ENCODE measurements at regions not wholly inside any gene's neighbourhood (a gene's known extent, or its start where the extent isn't known, plus 50 kb on each side); places are given as distances from the start of the nearest gene placed in this dataset.

DNA sequence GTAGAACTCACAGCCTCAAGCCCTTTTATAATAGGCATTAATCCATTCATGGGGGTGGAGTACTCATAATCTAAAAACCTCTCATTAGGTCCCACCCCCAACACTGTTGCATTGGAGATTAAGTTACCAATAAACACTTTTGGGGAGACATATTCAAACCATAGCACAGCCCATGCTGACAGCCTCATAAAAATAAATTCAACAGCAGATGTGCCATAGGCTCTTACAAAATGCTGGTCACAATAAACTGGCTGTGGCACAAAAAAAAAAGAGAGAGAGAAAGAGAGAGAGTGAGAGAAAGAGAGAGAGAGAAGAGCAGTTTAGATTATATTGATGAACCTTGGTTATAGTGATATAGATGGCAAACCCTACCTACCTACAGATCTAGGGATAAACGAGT lies 1000.9 kb downstream of the TUSC7 start:
- no peaks in the 10 kb centered on the region for H3K4me1 ChIP-seq (ENCODE audit: control insufficient read depth, low read depth, low read length)
- H3K23ac ChIP-seq (ENCODE audit: low read length) = no peak overlapping the region
- DNase-seq = no peak
- H3K27ac ChIP-seq (ENCODE audit: low read depth, low read length) = no peak overlapping the region
- H2BK15ac ChIP-seq (replicated peaks; ENCODE audit: low read depth) = no peak overlapping the region
- H2BK5ac ChIP-seq (ENCODE audit: low read length) = no peak overlapping the region
- H3K27me3 ChIP-seq (ENCODE audit: insufficient read depth, low read length, poor library complexity) = no peaks in the 10 kb centered on the region
- no peak overlapping the region for H4K5ac ChIP-seq (ENCODE audit: low read length)
- no peak overlapping the region for H3K4ac ChIP-seq (ENCODE audit: low read depth, low read length)
- H3K36me3 ChIP-seq (ENCODE audit: control insufficient read depth, insufficient read depth, low read length) = no peaks in the 10 kb centered on the region
- no peak overlapping the region for H3K56ac ChIP-seq (ENCODE audit: low read length)
- H3K18ac ChIP-seq (ENCODE audit: low read length) = no peak overlapping the region
- no peak overlapping the region for H2AK5ac ChIP-seq (ENCODE audit: low read length)
- no peak overlapping the region for H3K4me2 ChIP-seq (ENCODE audit: low read length)
- no peak overlapping the region for H4K8ac ChIP-seq (ENCODE audit: low read depth, low read length)
- whole genome bisulfite sequencing (ENCODE audit: extremely low coverage, insufficient coverage, low lambda C conversion rate) = no CpG with 5 or more reads among the region's 1 CpG
- H2BK120ac ChIP-seq (ENCODE audit: low read depth, low read length) = no peak overlapping the region
- no peaks in the 10 kb centered on the region for H3K79me2 ChIP-seq (ENCODE audit: control insufficient read depth, insufficient read depth, low read length)
- H3K4me3 ChIP-seq (ENCODE audit: low read length) = no peak overlapping the region
- no peak overlapping the region for H3K9ac ChIP-seq (ENCODE audit: low read length)
- H3K79me1 ChIP-seq (ENCODE audit: low read length) = no peaks in the 10 kb centered on the region

DNA sequence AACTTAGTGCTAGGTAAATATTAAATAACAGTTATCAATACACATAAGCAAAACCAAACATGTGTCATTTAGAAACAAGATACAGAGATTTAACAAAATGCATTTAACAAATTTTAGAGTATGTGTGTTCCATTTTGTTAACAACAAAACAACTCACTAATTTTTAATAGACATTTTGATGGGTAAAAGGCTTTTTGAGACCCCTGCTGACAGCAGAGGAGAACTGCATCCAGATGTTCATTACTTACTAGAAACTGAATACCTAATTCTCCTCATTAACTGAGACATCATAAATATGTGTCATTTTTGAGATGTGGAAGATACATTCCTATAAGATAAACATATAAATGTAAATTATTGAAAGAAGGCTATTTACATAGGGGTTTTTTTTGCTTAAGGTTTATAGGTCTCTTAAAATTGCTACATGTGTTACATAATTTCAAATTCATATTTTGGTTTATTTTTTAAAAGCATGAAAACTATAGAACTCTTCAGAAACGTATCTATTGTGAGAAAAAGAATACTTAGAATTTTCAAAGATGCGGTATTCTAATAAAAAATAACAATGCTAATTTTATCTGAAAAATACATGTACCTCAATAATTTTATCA lies 1009.8 kb downstream of the TUSC7 start:
- no peak overlapping the region for H3K23ac ChIP-seq (ENCODE audit: low read length)
- H3K36me3 ChIP-seq (ENCODE audit: control insufficient read depth, insufficient read depth, low read length) = no peaks in the 10 kb centered on the region
- H3K9ac ChIP-seq (ENCODE audit: low read length) = no peak overlapping the region
- no peak overlapping the region for H2BK120ac ChIP-seq (ENCODE audit: low read depth, low read length)
- no peak overlapping the region for H3K4me3 ChIP-seq (ENCODE audit: low read length)
- WGBS (ENCODE audit: extremely low coverage, insufficient coverage, low lambda C conversion rate) = no CpG with 5 or more reads among the region's 2 CpGs
- H3K56ac ChIP-seq (ENCODE audit: low read length) = no peak overlapping the region
- no peak overlapping the region for H4K5ac ChIP-seq (ENCODE audit: low read length)
- no peak overlapping the region for H3K18ac ChIP-seq (ENCODE audit: low read length)
- no peak overlapping the region for H3K4me2 ChIP-seq (ENCODE audit: low read length)
- H3K79me2 ChIP-seq (ENCODE audit: control insufficient read depth, insufficient read depth, low read length) = no peaks in the 10 kb centered on the region
- no peaks in the 10 kb centered on the region for H3K4me1 ChIP-seq (ENCODE audit: control insufficient read depth, low read depth, low read length)
- no peak overlapping the region for H3K4ac ChIP-seq (ENCODE audit: low read depth, low read length)
- no peaks in the 10 kb centered on the region for H3K27me3 ChIP-seq (ENCODE audit: insufficient read depth, low read length, poor library complexity)
- H3K79me1 ChIP-seq (ENCODE audit: low read length) = no peaks in the 10 kb centered on the region
- H2BK15ac ChIP-seq (replicated peaks; ENCODE audit: low read depth) = no peak overlapping the region
- no peak overlapping the region for H2BK5ac ChIP-seq (ENCODE audit: low read length)
- peak; percentile 13 for DNase-seq
- no peak overlapping the region for H2AK5ac ChIP-seq (ENCODE audit: low read length)
- no peak overlapping the region for H4K8ac ChIP-seq (ENCODE audit: low read depth, low read length)
- no peak overlapping the region for H3K27ac ChIP-seq (ENCODE audit: low read depth, low read length)

DNA sequence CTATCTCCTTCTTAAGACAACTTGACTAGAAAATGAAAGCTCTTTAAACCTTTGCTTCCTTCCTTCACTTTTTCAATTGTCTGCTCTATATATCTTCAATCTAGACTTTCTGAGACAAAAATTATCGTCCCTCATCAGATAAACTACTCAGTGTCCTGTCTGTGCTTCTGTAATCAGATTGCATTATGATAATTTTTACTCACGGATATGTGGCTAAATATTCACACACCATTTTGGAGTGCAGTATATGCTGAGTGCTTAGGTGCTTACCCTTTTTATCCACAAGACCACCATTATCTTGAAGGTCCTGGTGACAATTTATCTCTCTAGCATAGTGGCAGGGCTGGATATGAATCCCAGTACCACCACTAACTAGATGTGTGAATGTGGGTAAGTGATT lies 1012.3 kb downstream of the TUSC7 start:
- no peak overlapping the region for H2BK15ac ChIP-seq (replicated peaks; ENCODE audit: low read depth)
- no peaks in the 10 kb centered on the region for H3K27me3 ChIP-seq (ENCODE audit: insufficient read depth, low read length, poor library complexity)
- no peak overlapping the region for H3K23ac ChIP-seq (ENCODE audit: low read length)
- WGBS (ENCODE audit: extremely low coverage, insufficient coverage, low lambda C conversion rate) = no CpG with 5 or more reads among the region's 2 CpGs
- no peak overlapping the region for H3K27ac ChIP-seq (ENCODE audit: low read depth, low read length)
- H3K4me3 ChIP-seq (ENCODE audit: low read length) = no peak overlapping the region
- H3K18ac ChIP-seq (ENCODE audit: low read length) = no peak overlapping the region
- no peaks in the 10 kb centered on the region for H3K79me1 ChIP-seq (ENCODE audit: low read length)
- H3K4me2 ChIP-seq (ENCODE audit: low read length) = no peak overlapping the region
- no peak overlapping the region for H2BK120ac ChIP-seq (ENCODE audit: low read depth, low read length)
- no peak overlapping the region for H3K56ac ChIP-seq (ENCODE audit: low read length)
- no peak overlapping the region for H2BK5ac ChIP-seq (ENCODE audit: low read length)
- H2AK5ac ChIP-seq (ENCODE audit: low read length) = no peak overlapping the region
- no peaks in the 10 kb centered on the region for H3K36me3 ChIP-seq (ENCODE audit: control insufficient read depth, insufficient read depth, low read length)
- no peak for DNase-seq
- no peak overlapping the region for H4K5ac ChIP-seq (ENCODE audit: low read length)
- no peaks in the 10 kb centered on the region for H3K4me1 ChIP-seq (ENCODE audit: control insufficient read depth, low read depth, low read length)
- H3K79me2 ChIP-seq (ENCODE audit: control insufficient read depth, insufficient read depth, low read length) = no peaks in the 10 kb centered on the region
- no peak overlapping the region for H4K8ac ChIP-seq (ENCODE audit: low read depth, low read length)
- H3K9ac ChIP-seq (ENCODE audit: low read length) = no peak overlapping the region
- H3K4ac ChIP-seq (ENCODE audit: low read depth, low read length) = no peak overlapping the region

DNA sequence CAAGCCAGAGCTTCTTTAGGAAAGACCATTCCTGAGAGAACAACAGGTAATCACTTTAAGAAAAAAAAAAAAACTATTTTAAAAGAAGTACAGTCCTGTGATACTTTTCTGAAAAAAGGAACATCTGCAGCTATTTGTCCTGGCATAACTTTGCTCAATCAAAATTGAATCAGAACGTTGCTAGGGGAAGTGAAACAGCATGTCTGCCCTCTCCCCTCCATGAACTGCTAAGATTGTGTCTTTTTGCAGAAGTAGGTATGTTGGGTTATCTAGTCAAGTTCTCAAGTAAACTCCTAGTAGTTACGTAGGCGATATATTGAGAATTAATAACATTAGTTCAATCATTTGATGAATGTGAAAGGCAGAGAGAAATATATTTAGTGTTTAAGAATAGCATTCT lies 1013.3 kb downstream of the TUSC7 start:
- no peak overlapping the region for H2AK5ac ChIP-seq (ENCODE audit: low read length)
- H2BK5ac ChIP-seq (ENCODE audit: low read length) = no peak overlapping the region
- no peak overlapping the region for H3K4ac ChIP-seq (ENCODE audit: low read depth, low read length)
- no peak overlapping the region for H3K18ac ChIP-seq (ENCODE audit: low read length)
- no peak overlapping the region for H3K4me2 ChIP-seq (ENCODE audit: low read length)
- H3K4me3 ChIP-seq (ENCODE audit: low read length) = no peak overlapping the region
- no peak overlapping the region for H4K5ac ChIP-seq (ENCODE audit: low read length)
- H4K8ac ChIP-seq (ENCODE audit: low read depth, low read length) = no peak overlapping the region
- H3K27me3 ChIP-seq (ENCODE audit: insufficient read depth, low read length, poor library complexity) = no peaks in the 10 kb centered on the region
- H3K36me3 ChIP-seq (ENCODE audit: control insufficient read depth, insufficient read depth, low read length) = no peaks in the 10 kb centered on the region
- H3K56ac ChIP-seq (ENCODE audit: low read length) = no peak overlapping the region
- DNase-seq = no peak
- no peak overlapping the region for H2BK15ac ChIP-seq (replicated peaks; ENCODE audit: low read depth)
- H3K79me2 ChIP-seq (ENCODE audit: control insufficient read depth, insufficient read depth, low read length) = no peaks in the 10 kb centered on the region
- H3K79me1 ChIP-seq (ENCODE audit: low read length) = no peaks in the 10 kb centered on the region
- H2BK120ac ChIP-seq (ENCODE audit: low read depth, low read length) = no peak overlapping the region
- H3K9ac ChIP-seq (ENCODE audit: low read length) = no peak overlapping the region
- no peak overlapping the region for H3K23ac ChIP-seq (ENCODE audit: low read length)
- no peaks in the 10 kb centered on the region for H3K4me1 ChIP-seq (ENCODE audit: control insufficient read depth, low read depth, low read length)
- no CpG with 5 or more reads among the region's 3 CpGs for WGBS (ENCODE audit: extremely low coverage, insufficient coverage, low lambda C conversion rate)
- H3K27ac ChIP-seq (ENCODE audit: low read depth, low read length) = no peak overlapping the region

DNA sequence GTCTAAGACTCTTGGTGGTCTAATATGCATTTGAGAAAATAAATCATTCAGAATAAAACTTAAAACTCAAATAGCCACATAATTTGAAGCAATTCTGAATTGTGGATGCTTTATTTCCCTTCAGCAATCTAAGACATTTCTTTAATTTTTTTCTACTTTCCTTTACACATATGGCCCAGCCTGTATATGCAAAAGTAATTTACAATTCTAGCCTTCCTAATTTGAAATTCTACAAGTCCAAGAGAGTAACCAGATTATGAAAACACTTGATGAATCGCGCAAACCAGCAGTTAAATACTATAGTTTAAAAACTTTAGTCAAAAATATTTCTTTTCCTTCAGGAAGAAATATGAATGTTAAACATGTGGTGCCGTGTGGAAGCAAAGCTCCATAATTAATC lies 1014.2 kb downstream of the TUSC7 start:
- Histone ChIP-seq H4K8ac (ENCODE audit: low read depth, low read length) (no peak overlapping the region), H3K23ac (ENCODE audit: low read length) (no peak overlapping the region), H4K5ac (ENCODE audit: low read length) (no peak overlapping the region), H2BK5ac (ENCODE audit: low read length) (no peak overlapping the region), H3K27ac (ENCODE audit: low read depth, low read length) (no peak overlapping the region), H3K79me2 (ENCODE audit: control insufficient read depth, insufficient read depth, low read length) (no peaks in the 10 kb centered on the region), H3K4ac (ENCODE audit: low read depth, low read length) (no peak overlapping the region), H3K18ac (ENCODE audit: low read length) (no peak overlapping the region), H3K36me3 (ENCODE audit: control insufficient read depth, insufficient read depth, low read length) (no peaks in the 10 kb centered on the region), H3K4me1 (ENCODE audit: control insufficient read depth, low read depth, low read length) (no peaks in the 10 kb centered on the region), H3K27me3 (ENCODE audit: insufficient read depth, low read length, poor library complexity) (no peaks in the 10 kb centered on the region), H3K79me1 (ENCODE audit: low read length) (no peaks in the 10 kb centered on the region), H2BK120ac (ENCODE audit: low read depth, low read length) (no peak overlapping the region), H3K4me3 (ENCODE audit: low read length) (no peak overlapping the region), H2AK5ac (ENCODE audit: low read length) (no peak overlapping the region), H3K9ac (ENCODE audit: low read length) (no peak overlapping the region), H3K56ac (ENCODE audit: low read length) (no peak overlapping the region), H2BK15ac (replicated peaks; ENCODE audit: low read depth) (no peak overlapping the region), H3K4me2 (ENCODE audit: low read length) (no peak overlapping the region)
- WGBS (ENCODE audit: extremely low coverage, insufficient coverage, low lambda C conversion rate) = no CpG with 5 or more reads among the region's 3 CpGs
- DNase-seq = no peak

DNA sequence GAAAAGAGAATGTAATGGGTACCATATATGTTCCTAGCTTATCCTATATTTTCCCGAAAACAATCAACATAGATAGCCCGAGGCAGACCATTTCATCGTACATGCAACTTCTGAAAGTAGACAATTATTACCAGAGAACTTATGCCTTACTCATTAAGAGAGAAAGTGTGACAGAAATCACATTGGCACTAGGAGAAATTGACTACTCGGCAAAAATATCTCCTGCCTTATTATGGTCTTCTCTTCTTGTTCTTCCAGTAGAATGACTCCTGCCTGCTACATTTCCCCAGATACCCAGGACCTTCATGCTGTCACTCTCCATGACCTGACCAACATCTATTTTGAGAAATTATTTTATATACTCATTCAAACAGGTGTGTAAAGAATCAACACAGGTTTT lies 1015.7 kb downstream of the TUSC7 start:
- Histone ChIP-seq H3K4me2 (ENCODE audit: low read length) (no peak overlapping the region), H3K23ac (ENCODE audit: low read length) (no peak overlapping the region), H3K79me2 (ENCODE audit: control insufficient read depth, insufficient read depth, low read length) (no peaks in the 10 kb centered on the region), H3K4me3 (ENCODE audit: low read length) (no peak overlapping the region), H2BK120ac (ENCODE audit: low read depth, low read length) (no peak overlapping the region), H3K18ac (ENCODE audit: low read length) (no peak overlapping the region), H2BK5ac (ENCODE audit: low read length) (no peak overlapping the region), H3K4me1 (ENCODE audit: control insufficient read depth, low read depth, low read length) (no peaks in the 10 kb centered on the region), H2BK15ac (replicated peaks; ENCODE audit: low read depth) (no peak overlapping the region), H3K9ac (ENCODE audit: low read length) (no peak overlapping the region), H3K27me3 (ENCODE audit: insufficient read depth, low read length, poor library complexity) (no peaks in the 10 kb centered on the region), H3K36me3 (ENCODE audit: control insufficient read depth, insufficient read depth, low read length) (no peaks in the 10 kb centered on the region), H4K5ac (ENCODE audit: low read length) (no peak overlapping the region), H3K4ac (ENCODE audit: low read depth, low read length) (no peak overlapping the region), H2AK5ac (ENCODE audit: low read length) (no peak overlapping the region), H3K56ac (ENCODE audit: low read length) (no peak overlapping the region), H4K8ac (ENCODE audit: low read depth, low read length) (no peak overlapping the region), H3K27ac (ENCODE audit: low read depth, low read length) (no peak overlapping the region), H3K79me1 (ENCODE audit: low read length) (no peaks in the 10 kb centered on the region)
- DNase-seq = no peak
- no CpG with 5 or more reads among the region's 4 CpGs for WGBS (ENCODE audit: extremely low coverage, insufficient coverage, low lambda C conversion rate)

Measured in mesendoderm (in vitro differentiated cells).